H1 (cell line): ENCODE measurements at regions not wholly inside any gene's neighbourhood (a gene's known extent, or its start where the extent isn't known, plus 50 kb on each side); places are given as distances from the start of the nearest gene placed in this dataset.

ENCODE experiments used
- CTCF ChIA-PET: fragments of 300-600 bp; sonication (Branson Sonifier 250); formaldehyde crosslinking; loops from one replicate; lab custom pipeline; 2021; ENCODE audit not compliant: partially characterized antibody; lab: Charles Lee
- POLR2A ChIA-PET: fragments of 300-600 bp; sonication (Branson Sonifier 250); formaldehyde crosslinking; loops from one replicate; lab custom pipeline; 2021; ENCODE audit warnings: inconsistent platforms; ENCODE audit not compliant: partially characterized antibody; lab: Charles Lee
- DNase-seq, 2 experiments: peaks; one replicate each; pipeline versions ENCODE4 v3.0.0 to v3.0.0-alpha.2; 2010 to 2022; ENCODE audit warnings: low spot score in 2 of 2, low read depth in 1 of 2, mixed read lengths in 1 of 2
- FAIRE-seq: peaks from 2 replicates; lab custom pipeline; 2011; peaks lifted over from hg19 to GRCh38; lab: Jason Lieb, UNC
- H2AFZ ChIP-seq: 2 replicates; pipeline ENCODE4 v1.8.1; 2012; ENCODE audit warnings: low read length, inconsistent platforms
- H2AK5ac ChIP-seq: 2 replicates; pipeline ENCODE4 v1.6.1; 2013; ENCODE audit warnings: low read depth, low read length
- H2BK120ac ChIP-seq: replicated peaks from 2 replicates; pipeline ENCODE3; 2013; ENCODE audit warnings: low read depth, low read length, inconsistent platforms
- H2BK12ac ChIP-seq: 2 replicates; pipeline ENCODE4 v1.6.1; 2013; ENCODE audit warnings: low read depth, low read length
- H2BK15ac ChIP-seq: 2 replicates; pipeline ENCODE4 v1.6.1; 2013; ENCODE audit warnings: low read length
- H2BK20ac ChIP-seq: 2 replicates; pipeline ENCODE4 v1.6.1; 2013; ENCODE audit warnings: low read length
- H2BK5ac ChIP-seq: 2 replicates; pipeline ENCODE4 v1.6.1; 2013; ENCODE audit warnings: low read depth, low read length
- H3K14ac ChIP-seq: 2 replicates; pipeline ENCODE4 v1.6.1; 2013; ENCODE audit warnings: inconsistent platforms; ENCODE audit not compliant: insufficient read length
- H3K18ac ChIP-seq: 2 replicates; pipeline ENCODE4 v1.6.1; 2013; ENCODE audit warnings: low read length; ENCODE audit errors: extremely low read depth
- H3K23ac ChIP-seq: 2 replicates; pipeline ENCODE4 v1.6.1; 2013; ENCODE audit warnings: inconsistent platforms; ENCODE audit not compliant: insufficient read length
- H3K23me2 ChIP-seq: 2 replicates; pipeline ENCODE4 v1.6.1; 2013; ENCODE audit warnings: low read depth, low read length
- H3K27ac ChIP-seq: 2 replicates; pipeline ENCODE4 v1.6.1; 2011; ENCODE audit warnings: low read depth, low read length, inconsistent platforms
- H3K27me3 ChIP-seq, 4 experiments: replicated peaks in 1 of 4; 1 replicate in 1 of 4; 2 replicates in 3 of 4; pipeline versions ENCODE4 v1.6.1 to v1.8.1; 2011 to 2013; ENCODE audit warnings: low read length in 3 of 4, mild to moderate bottlenecking in 3 of 4, inconsistent platforms in 2 of 4, mixed read lengths in 2 of 4, moderate library complexity in 1 of 4; ENCODE audit not compliant: control insufficient read depth in 3 of 4, insufficient read depth in 3 of 4; ENCODE audit errors: extremely low read depth in 1 of 4
- H3K36me3 ChIP-seq, 4 experiments: 2 replicates each; pipeline versions ENCODE4 v1.6.1 to v1.8.1; 2011 to 2013; ENCODE audit warnings: mild to moderate bottlenecking in 4 of 4, low read length in 3 of 4, moderate library complexity in 2 of 4, control low read depth in 1 of 4, inconsistent platforms in 1 of 4; ENCODE audit not compliant: insufficient read depth in 4 of 4, control insufficient read depth in 2 of 4
- H3K4ac ChIP-seq: replicated peaks from 2 replicates; pipeline ENCODE3; 2013; ENCODE audit warnings: low read length, low read depth, mixed read lengths, inconsistent platforms; ENCODE audit not compliant: insufficient read length
- H3K4me1 ChIP-seq, 4 experiments: replicated peaks in 1 of 4; 1 replicate in 1 of 4; 2 replicates in 3 of 4; pipeline versions ENCODE4 v1.6.1 to v1.8.1; 2011 to 2013; ENCODE audit warnings: low read length in 3 of 4, inconsistent platforms in 2 of 4, mixed read lengths in 1 of 4; ENCODE audit not compliant: insufficient read depth in 4 of 4, control insufficient read depth in 3 of 4
- H3K4me2 ChIP-seq, 2 experiments: 2 replicates each; pipeline versions ENCODE4 v1.6.1 to v1.8.1; 2011 to 2013; ENCODE audit warnings: low read depth in 2 of 2, low read length in 2 of 2, control low read depth in 1 of 2, inconsistent platforms in 1 of 2, mild to moderate bottlenecking in 1 of 2; ENCODE audit not compliant: insufficient read depth in 1 of 2
- H3K4me3 ChIP-seq, 4 experiments: fragments of 200-600, 300-600 bp in 1 of 4; sonication (generic), shearing (Covaris generic), sonication (Bioruptor Twin) in 1 of 4; 2 replicates each; pipeline versions ENCODE4 v1.5.1 to v1.8.1; 2011 to 2016; ENCODE audit warnings: low read length in 4 of 4, low read depth in 3 of 4, control low read depth in 2 of 4, inconsistent platforms in 2 of 4, mild to moderate bottlenecking in 2 of 4, mixed read lengths in 1 of 4, moderate library complexity in 1 of 4; ENCODE audit not compliant: insufficient read depth in 2 of 4; ENCODE audit errors: extremely low read depth in 1 of 4
- H3K56ac ChIP-seq: replicated peaks from 2 replicates; pipeline ENCODE3; 2013; ENCODE audit warnings: low read depth, mild to moderate bottlenecking, mixed read lengths, low read length, inconsistent platforms; ENCODE audit not compliant: insufficient read length
- H3K79me1 ChIP-seq: 2 replicates; pipeline ENCODE4 v1.6.1; 2013; ENCODE audit warnings: low read depth, low read length, control low read depth
- H3K79me2 ChIP-seq, 2 experiments: 2 replicates each; pipeline versions ENCODE4 v1.6.1 to v1.8.1; 2012 to 2013; ENCODE audit warnings: low read length in 2 of 2, mild to moderate bottlenecking in 2 of 2, inconsistent platforms in 1 of 2; ENCODE audit not compliant: insufficient read depth in 2 of 2, control insufficient read depth in 1 of 2
- H3K9ac ChIP-seq, 4 experiments: replicated peaks in 1 of 4; 1 replicate in 1 of 4; 2 replicates in 3 of 4; pipeline versions ENCODE4 v1.6.1 to v1.8.1; 2011 to 2013; ENCODE audit warnings: low read depth in 3 of 4, low read length in 3 of 4, control low read depth in 2 of 4, mild to moderate bottlenecking in 2 of 4, moderate library complexity in 2 of 4, inconsistent platforms in 1 of 4; ENCODE audit errors: extremely low read depth in 1 of 4
- H3K9me3 ChIP-seq, 2 experiments: 2 replicates each; pipeline versions ENCODE4 v1.6.1 to v1.8.1; 2012 to 2013; ENCODE audit warnings: mild to moderate bottlenecking in 2 of 2, moderate library complexity in 2 of 2, control low read depth in 1 of 2, inconsistent platforms in 1 of 2, low read depth in 1 of 2, low read length in 1 of 2, mixed read lengths in 1 of 2; ENCODE audit not compliant: insufficient read depth in 2 of 2
- H4K20me1 ChIP-seq, 2 experiments: replicated peaks in 1 of 2; 2 replicates each; pipeline versions ENCODE3 to v1.8.1; 2011 to 2013; ENCODE audit warnings: inconsistent platforms in 2 of 2, low read length in 2 of 2, mild to moderate bottlenecking in 1 of 2; ENCODE audit not compliant: insufficient read depth in 2 of 2, control insufficient read depth in 1 of 2
- H4K5ac ChIP-seq: 2 replicates; pipeline ENCODE4 v1.6.1; 2013; ENCODE audit warnings: low read length, low read depth, mixed read lengths, inconsistent platforms; ENCODE audit not compliant: insufficient read length
- H4K8ac ChIP-seq: 2 replicates; pipeline ENCODE4 v1.8.0; 2013; ENCODE audit warnings: mild to moderate bottlenecking, moderate library complexity, low read length, inconsistent platforms; ENCODE audit not compliant: insufficient read depth; ENCODE audit errors: extremely low read depth
- H4K91ac ChIP-seq: replicated peaks from 2 replicates; pipeline ENCODE3; 2013; ENCODE audit warnings: low read length, mixed read lengths, inconsistent platforms; ENCODE audit not compliant: insufficient read length
- BACH1 ChIP-seq: IDR thresholded peaks from 2 replicates; pipeline ENCODE4 v1.6.1; 2012; ENCODE audit warnings: low read length, improper control_type of control experiment
- MAX ChIP-seq: IDR thresholded peaks from 2 replicates; pipeline ENCODE4 v1.6.1; 2012; ENCODE audit warnings: inconsistent platforms
- WGBS, 2 experiments: shearing (Covaris generic) in 1 of 2; methylation state at CpG; one replicate each; pipeline versions ENCODE4 v1.1.6 to v1.1.7; 2013 to 2015; ENCODE audit warnings: low lambda C conversion rate in 2 of 2, mixed read lengths in 2 of 2, inconsistent platforms in 1 of 2, low coverage in 1 of 2, missing lambda C conversion rate in 1 of 2; ENCODE audit not compliant: insufficient replicate concordance in 2 of 2, insufficient coverage in 1 of 2, insufficient read length in 1 of 2; ENCODE audit errors: extremely low coverage in 1 of 2, missing lambda C conversion rate in 1 of 2; 5-methylcytosine and 5-hydroxymethylcytosine counted together

GRCh38 chr16:17998550-17998949 is 338.0 kb downstream of the NPIPA8 start:
- FAIRE-seq (no peak), DNase-seq (no peak)
- Histone ChIP-seq H3K79me1 (no peaks in the 10 kb centered on the region), H3K23me2 (no peaks in the 10 kb centered on the region; the same call in 1 of the 2 replicates), H2BK20ac (no peak overlapping the region), H3K14ac (no peak overlapping the region), H2BK15ac (no peak overlapping the region), H2BK12ac (no peak overlapping the region), H3K4ac (no peak overlapping the region), H3K23ac (no peak overlapping the region), H3K9me3 (no peaks in the 10 kb centered on the region), H4K5ac (no peak overlapping the region), H3K4me2 (no peak overlapping the region), H3K36me3 (no peaks in the 10 kb centered on the region), H3K4me1 (no peaks in the 10 kb centered on the region), H2BK5ac (no peak overlapping the region), H4K91ac (no peak overlapping the region), H3K18ac (no peak overlapping the region), H3K79me2 (no peaks in the 10 kb centered on the region), H3K9ac (no peak overlapping the region), H3K4me3 (no peak overlapping the region), H3K56ac (no peak overlapping the region), H2BK120ac (no peak overlapping the region), H4K8ac (no peak overlapping the region), H4K20me1 (peaks cover 0 to 2% of the 10 kb centered on the region in 2 experiments), H2AK5ac (no peak overlapping the region), H3K27me3 (no peaks in the 10 kb centered on the region; a peak in 1 of 7 replicates), H3K27ac (no peak overlapping the region), H2AFZ (no peak overlapping the region)
- WGBS, 2 experiments: 100% methylated on average over 1 of the region's 1 CpG; no CpG with 5 or more reads in 1 of the 2 experiments
- POLR2A ChIA-PET: no interaction called here
- CTCF ChIA-PET: interaction anchor here (1.3 to 2.0 kb wide), 2 partner anchors 24 to 28 kb away, joined by 3 to 8 read pairs; no protein-coding TSS in a partner anchor
- no peak for TF ChIP-seq MAX
- no peak for TF ChIP-seq BACH1
